GM06990 (cell line): ENCODE measurements at regions not wholly inside any gene's neighbourhood (a gene's known extent, or its start where the extent isn't known, plus 50 kb on each side); places are given as distances from the start of the nearest gene placed in this dataset.

Experiments used
- DNase-seq: peaks from one replicate; pipeline ENCODE4 v3.0.0-alpha.2; 2011; ENCODE audit not compliant: insufficient read length; ENCODE audit errors: extremely low read depth
- H3K27me3 ChIP-seq: replicated peaks from 2 replicates; pipeline ENCODE4 v1.6.0; 2011; ENCODE audit warnings: low read length; ENCODE audit not compliant: control insufficient read depth, insufficient read depth
- H3K36me3 ChIP-seq: 2 replicates; pipeline ENCODE4 v1.5.1; 2011; ENCODE audit warnings: low read length; ENCODE audit not compliant: control insufficient read depth, insufficient read depth
- H3K4me3 ChIP-seq: replicated peaks from 2 replicates; pipeline ENCODE4 v1.5.1; 2011; ENCODE audit warnings: low read depth, mild to moderate bottlenecking, control low read depth, low read length
- CTCF ChIP-seq: IDR thresholded peaks from 2 replicates; pipeline ENCODE4 v1.5.1; 2011; ENCODE audit warnings: low read length, control low read depth, mild to moderate bottlenecking, inconsistent platforms; ENCODE audit not compliant: insufficient read depth, poor library complexity, severe bottlenecking

DNA sequence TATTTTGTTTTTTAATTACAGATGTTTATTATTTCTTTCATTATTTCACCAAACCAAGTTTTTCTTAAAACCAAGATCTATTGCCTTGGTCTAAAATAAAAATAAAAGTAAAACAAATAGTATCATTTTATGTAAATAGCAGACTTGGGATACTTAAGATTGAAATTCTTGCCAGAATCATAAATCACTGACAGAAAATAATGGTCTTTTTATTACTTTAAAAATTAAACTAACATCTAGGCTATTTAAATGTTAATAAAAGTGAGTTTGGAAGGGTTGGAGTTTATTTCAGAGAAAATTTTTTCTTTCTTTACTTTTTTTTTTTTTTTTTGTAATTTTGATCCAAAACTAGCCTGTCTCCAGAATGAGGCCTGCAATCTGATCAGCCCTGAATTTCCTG lies 568.0 kb upstream of the IGFBP3 start:
- TF ChIP-seq CTCF = no peak
- Histone ChIP-seq H3K4me3 (no peak overlapping the region), H3K36me3 (no peaks in the 10 kb centered on the region), H3K27me3 (no peaks in the 10 kb centered on the region)
- no peak for DNase-seq

- Histone ChIP-seq H3K4me3 (no peak overlapping the region), H3K36me3 (no peaks in the 10 kb centered on the region), H3K27me3 (no peaks in the 10 kb centered on the region)
- no peak for DNase-seq
- TF ChIP-seq CTCF = no peak
Measured at GRCh38 chr7:46488607-46489006, 567.5 kb upstream of the IGFBP3 start.

- H3K4me3 ChIP-seq = no peak overlapping the region
- TF ChIP-seq CTCF = no peak
- no peaks in the 10 kb centered on the region for H3K36me3 ChIP-seq
- H3K27me3 ChIP-seq = no peaks in the 10 kb centered on the region
- no peak for DNase-seq
Measured at GRCh38 chr7:46486256-46487206, 565.5 kb upstream of the IGFBP3 start.

DNA sequence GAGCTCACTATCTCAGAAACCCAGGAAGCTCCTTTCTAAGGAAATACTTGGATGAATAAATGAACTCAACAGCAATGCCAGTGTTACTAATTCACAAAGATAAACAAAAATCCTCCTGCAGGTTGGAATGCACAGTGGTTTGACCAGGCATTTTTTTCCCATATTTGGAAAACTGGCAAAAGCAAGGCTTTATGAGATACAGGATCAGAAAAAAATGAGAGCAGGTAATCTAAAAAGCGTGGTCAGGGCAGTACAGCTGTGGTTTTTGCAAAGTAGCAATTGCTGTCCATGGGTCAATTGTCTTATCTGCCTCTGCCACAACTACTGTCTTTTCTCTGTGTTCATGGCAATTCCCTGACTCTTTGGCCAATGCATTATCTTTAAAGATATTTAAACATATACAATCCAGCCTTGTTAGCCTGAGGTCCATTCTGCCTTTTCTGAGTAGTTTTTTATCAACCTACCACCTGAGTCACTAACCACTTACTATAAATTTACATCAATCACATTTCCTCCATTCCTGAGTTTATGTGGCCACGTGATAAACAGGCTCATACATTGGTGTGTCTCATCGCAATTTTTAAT lies 564.5 kb upstream of the IGFBP3 start:
- no peak for TF ChIP-seq CTCF
- no peak for DNase-seq
- H3K36me3 ChIP-seq = no peaks in the 10 kb centered on the region
- H3K27me3 ChIP-seq = no peaks in the 10 kb centered on the region
- H3K4me3 ChIP-seq = no peak overlapping the region

- no peaks in the 10 kb centered on the region for H3K27me3 ChIP-seq
- H3K4me3 ChIP-seq = no peak overlapping the region
- no peaks in the 10 kb centered on the region for H3K36me3 ChIP-seq
- no peak for TF ChIP-seq CTCF
- DNase-seq = no peak
Measured at GRCh38 chr7:46484906-46485305, 563.8 kb upstream of the IGFBP3 start.
